A673 (cell line): ENCODE measurements at regions not wholly inside any gene's neighbourhood (a gene's known extent, or its start where the extent isn't known, plus 50 kb on each side); places are given as distances from the start of the nearest gene placed in this dataset.

ENCODE experiments used
- EZH2 ChIP-seq: fragments of 200-600 bp; sonication (generic); IDR thresholded peaks from 2 replicates; pipeline ENCODE4 v1.6.1; 2017; ENCODE audit warnings: borderline replicate concordance, low read depth, mild to moderate bottlenecking, mixed read lengths, antibody characterized with exemption, low read length; ENCODE audit not compliant: poor library complexity, severe bottlenecking
- TF ChIP-seq, protein P1 (sequence below): fragments of 300-800, 200-600 bp; sonication (generic); conservative IDR thresholded peaks from 2 replicates; pipeline ENCODE4 v1.5.1; 2017; ENCODE audit warnings: low read depth, mild to moderate bottlenecking, antibody characterized with exemption, low read length, moderate library complexity, mixed read lengths

- TF ChIP-seq, protein P1, sequence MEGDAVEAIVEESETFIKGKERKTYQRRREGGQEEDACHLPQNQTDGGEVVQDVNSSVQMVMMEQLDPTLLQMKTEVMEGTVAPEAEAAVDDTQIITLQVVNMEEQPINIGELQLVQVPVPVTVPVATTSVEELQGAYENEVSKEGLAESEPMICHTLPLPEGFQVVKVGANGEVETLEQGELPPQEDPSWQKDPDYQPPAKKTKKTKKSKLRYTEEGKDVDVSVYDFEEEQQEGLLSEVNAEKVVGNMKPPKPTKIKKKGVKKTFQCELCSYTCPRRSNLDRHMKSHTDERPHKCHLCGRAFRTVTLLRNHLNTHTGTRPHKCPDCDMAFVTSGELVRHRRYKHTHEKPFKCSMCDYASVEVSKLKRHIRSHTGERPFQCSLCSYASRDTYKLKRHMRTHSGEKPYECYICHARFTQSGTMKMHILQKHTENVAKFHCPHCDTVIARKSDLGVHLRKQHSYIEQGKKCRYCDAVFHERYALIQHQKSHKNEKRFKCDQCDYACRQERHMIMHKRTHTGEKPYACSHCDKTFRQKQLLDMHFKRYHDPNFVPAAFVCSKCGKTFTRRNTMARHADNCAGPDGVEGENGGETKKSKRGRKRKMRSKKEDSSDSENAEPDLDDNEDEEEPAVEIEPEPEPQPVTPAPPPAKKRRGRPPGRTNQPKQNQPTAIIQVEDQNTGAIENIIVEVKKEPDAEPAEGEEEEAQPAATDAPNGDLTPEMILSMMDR: no peak
- TF ChIP-seq EZH2: no peak
Observed at GRCh38 chr7:22885797-22886261, 63.2 kb upstream of the TOMM7 start.
